WERI-Rb-1 (cell line): ENCODE measurements at regions not wholly inside any gene's neighbourhood (a gene's known extent, or its start where the extent isn't known, plus 50 kb on each side); places are given as distances from the start of the nearest gene placed in this dataset.

ENCODE experiments used
- DNase-seq: peaks from one replicate; pipeline ENCODE4 v3.0.0-alpha.2; 2020
- H3K27ac ChIP-seq: fragments of 250-450 bp; sonication (Bioruptor Pico); 2 replicates; pipeline ENCODE4 v1.5.1; 2020; ENCODE audit warnings: mild to moderate bottlenecking, moderate library complexity
- H3K27me3 ChIP-seq: fragments of 250-450 bp; sonication (Bioruptor Pico); 2 replicates; pipeline ENCODE4 v1.5.1; 2021; ENCODE audit warnings: mild to moderate bottlenecking, low read depth, moderate library complexity; ENCODE audit not compliant: insufficient read depth, severe bottlenecking
- H3K36me3 ChIP-seq: fragments of 250-450 bp; sonication (Bioruptor Pico); 2 replicates; pipeline ENCODE4 v1.5.1; 2020; ENCODE audit warnings: mild to moderate bottlenecking, moderate library complexity
- H3K4me3 ChIP-seq: 2 replicates; pipeline ENCODE4 v1.5.1; 2011; ENCODE audit warnings: low read depth, mild to moderate bottlenecking, control low read depth, low read length
- H3K9me3 ChIP-seq: fragments of 250-450 bp; sonication (Bioruptor Pico); 2 replicates; pipeline ENCODE4 v1.5.1; 2021; ENCODE audit warnings: mild to moderate bottlenecking, moderate library complexity; ENCODE audit not compliant: severe bottlenecking
- CTCF ChIP-seq: IDR thresholded peaks from 2 replicates; pipeline ENCODE4 v1.5.1; 2011; ENCODE audit warnings: low read depth, mild to moderate bottlenecking, control low read depth, inconsistent platforms, low read length

GRCh38 chr10:8224591-8224990 lies 170.1 kb downstream of the GATA3 start:
- no peak overlapping the region for H3K27ac ChIP-seq
- H3K27me3 ChIP-seq, result no peaks in the 10 kb centered on the region
- no peaks in the 10 kb centered on the region for H3K36me3 ChIP-seq
- H3K4me3 ChIP-seq, result no peak overlapping the region
- DNase-seq, result no peak
- no peak for TF ChIP-seq CTCF
- H3K9me3 ChIP-seq, result no peaks in the 10 kb centered on the region

- no peak for TF ChIP-seq CTCF
- Histone ChIP-seq H3K9me3 (no peaks in the 10 kb centered on the region), H3K27me3 (no peaks in the 10 kb centered on the region), H3K36me3 (no peaks in the 10 kb centered on the region), H3K4me3 (no peak overlapping the region), H3K27ac (no peak overlapping the region)
- no peak for DNase-seq
These were observed 170.7 kb downstream of the GATA3 start for GRCh38 chr10:8225187-8225586.

GRCh38 chr10:8227246-8227645 lies 172.8 kb downstream of the GATA3 start:
- DNase-seq, result no peak
- Histone ChIP-seq H3K36me3 (no peaks in the 10 kb centered on the region), H3K9me3 (no peaks in the 10 kb centered on the region), H3K27me3 (no peaks in the 10 kb centered on the region), H3K27ac (no peak overlapping the region), H3K4me3 (no peak overlapping the region)
- TF ChIP-seq CTCF, result no peak

DNA sequence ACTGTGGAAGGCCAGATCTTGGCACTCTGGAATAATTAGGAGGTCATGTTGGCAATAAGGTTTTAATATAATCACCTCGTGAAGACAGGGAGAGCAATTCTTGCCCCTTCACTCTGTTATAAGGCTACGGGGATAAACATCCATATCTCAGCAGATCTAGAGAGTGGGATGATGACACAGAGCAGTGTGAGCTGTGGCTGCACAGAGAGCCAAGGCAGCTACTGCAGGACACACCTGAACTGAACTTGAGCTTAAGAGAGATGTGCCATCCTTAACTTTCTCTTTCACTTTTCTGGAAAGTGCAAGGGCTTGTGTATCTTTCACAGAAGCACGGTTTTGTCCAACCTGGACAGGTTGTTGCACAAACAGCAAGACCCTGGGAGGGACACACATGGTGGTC lies 174.7 kb downstream of the GATA3 start:
- H3K4me3 ChIP-seq, result no peak overlapping the region
- H3K36me3 ChIP-seq, result no peaks in the 10 kb centered on the region
- no peak for DNase-seq
- no peaks in the 10 kb centered on the region for H3K27me3 ChIP-seq
- no peaks in the 10 kb centered on the region for H3K9me3 ChIP-seq
- no peak overlapping the region for H3K27ac ChIP-seq
- no peak for TF ChIP-seq CTCF

DNA sequence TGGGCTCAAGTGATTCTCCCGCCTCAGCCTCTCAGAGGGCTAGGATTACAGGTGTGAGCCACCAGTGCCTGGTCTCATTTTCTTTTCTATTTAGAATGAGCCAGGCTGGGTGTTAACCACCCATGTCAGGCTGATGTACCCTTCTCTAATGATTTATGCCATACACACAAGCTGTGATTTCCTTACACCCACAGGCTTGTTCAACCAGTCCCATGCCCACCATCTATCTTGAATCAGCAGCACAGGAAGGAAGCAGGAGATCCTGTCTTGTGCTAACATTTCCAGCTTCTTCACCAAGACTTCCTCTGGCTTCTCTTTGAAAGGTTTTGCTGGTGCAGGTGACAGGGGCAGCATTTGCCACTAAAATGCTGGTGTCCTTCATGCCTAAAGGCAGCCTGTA lies 176.4 kb downstream of the GATA3 start:
- Histone ChIP-seq H3K4me3 (no peak overlapping the region), H3K36me3 (no peaks in the 10 kb centered on the region), H3K9me3 (no peaks in the 10 kb centered on the region), H3K27ac (no peak overlapping the region), H3K27me3 (no peaks in the 10 kb centered on the region)
- no peak for TF ChIP-seq CTCF
- DNase-seq, result no peak

GRCh38 chr10:8233049-8233448 lies 178.6 kb downstream of the GATA3 start:
- DNase-seq, result no peak

More at GRCh38 chr10:8233049-8233448, 178.6 kb downstream of the GATA3 start:
- Histone ChIP-seq H3K4me3 (no peak overlapping the region), H3K27ac (no peak overlapping the region), H3K27me3 (no peaks in the 10 kb centered on the region), H3K36me3 (no peaks in the 10 kb centered on the region), H3K9me3 (no peaks in the 10 kb centered on the region)
- no peak for TF ChIP-seq CTCF
